B cell (primary cell): ENCODE measurements at regions not wholly inside any gene's neighbourhood (a gene's known extent, or its start where the extent isn't known, plus 50 kb on each side); places are given as distances from the start of the nearest gene placed in this dataset.

Experiments used
- EZH2 ChIP-seq: IDR thresholded peaks from 2 replicates; pipeline ENCODE4 v1.6.1; 2012; ENCODE audit warnings: borderline replicate concordance, low read depth, mild to moderate bottlenecking, moderate library complexity, low read length; ENCODE audit not compliant: insufficient read depth, poor library complexity, severe bottlenecking
- TF ChIP-seq, protein P1 (sequence below): fragments of 200-600 bp; IDR thresholded peaks from one replicate; pipeline ENCODE4 v1.8.0; 2022; ENCODE audit warnings: antibody characterized with exemption, mild to moderate bottlenecking

DNA sequence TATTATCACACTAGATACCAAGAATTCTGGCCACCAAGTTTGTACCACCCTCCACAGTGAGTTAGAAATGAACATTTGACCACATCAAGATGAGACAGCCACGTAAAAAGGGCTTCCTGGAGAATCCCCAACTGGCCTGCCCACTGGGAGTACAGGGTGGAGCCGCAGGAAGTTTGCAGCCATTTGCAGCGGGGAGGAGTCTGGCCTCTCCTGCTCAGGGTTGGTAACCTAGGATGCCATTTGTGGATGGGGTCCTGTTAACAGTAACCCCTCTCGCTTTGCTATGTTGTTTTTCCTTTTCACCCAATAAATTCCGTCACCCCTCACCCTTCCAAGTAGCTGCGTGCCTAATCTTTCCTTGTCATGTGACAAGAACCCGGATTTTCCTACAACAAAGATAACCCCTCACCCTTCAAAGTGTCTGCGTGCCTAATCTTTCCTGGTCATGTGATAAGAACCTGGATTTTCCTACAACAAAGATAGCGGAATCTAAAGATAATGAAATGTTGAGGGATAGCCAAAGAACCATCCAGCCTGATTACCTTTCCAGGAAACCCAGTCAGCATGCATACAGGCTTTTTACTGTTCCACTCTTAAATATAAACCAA lies 245.4 kb downstream of the NAF1 start:
- TF ChIP-seq, protein P1, sequence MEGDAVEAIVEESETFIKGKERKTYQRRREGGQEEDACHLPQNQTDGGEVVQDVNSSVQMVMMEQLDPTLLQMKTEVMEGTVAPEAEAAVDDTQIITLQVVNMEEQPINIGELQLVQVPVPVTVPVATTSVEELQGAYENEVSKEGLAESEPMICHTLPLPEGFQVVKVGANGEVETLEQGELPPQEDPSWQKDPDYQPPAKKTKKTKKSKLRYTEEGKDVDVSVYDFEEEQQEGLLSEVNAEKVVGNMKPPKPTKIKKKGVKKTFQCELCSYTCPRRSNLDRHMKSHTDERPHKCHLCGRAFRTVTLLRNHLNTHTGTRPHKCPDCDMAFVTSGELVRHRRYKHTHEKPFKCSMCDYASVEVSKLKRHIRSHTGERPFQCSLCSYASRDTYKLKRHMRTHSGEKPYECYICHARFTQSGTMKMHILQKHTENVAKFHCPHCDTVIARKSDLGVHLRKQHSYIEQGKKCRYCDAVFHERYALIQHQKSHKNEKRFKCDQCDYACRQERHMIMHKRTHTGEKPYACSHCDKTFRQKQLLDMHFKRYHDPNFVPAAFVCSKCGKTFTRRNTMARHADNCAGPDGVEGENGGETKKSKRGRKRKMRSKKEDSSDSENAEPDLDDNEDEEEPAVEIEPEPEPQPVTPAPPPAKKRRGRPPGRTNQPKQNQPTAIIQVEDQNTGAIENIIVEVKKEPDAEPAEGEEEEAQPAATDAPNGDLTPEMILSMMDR, result no peak
- no peak for TF ChIP-seq EZH2
